Ecto neural progenitor cell (in vitro differentiated cells): ENCODE measurements at regions not wholly inside any gene's neighbourhood (a gene's known extent, or its start where the extent isn't known, plus 50 kb on each side); places are given as distances from the start of the nearest gene placed in this dataset.
"Not testable (repeated sequence)": the region's sequence is repeated elsewhere in the genome, so short reads cannot be mapped to it uniquely, and the experiment has no call there.

ENCODE experiments used
- DNase-seq: peaks from one replicate; pipeline ENCODE4 v3.0.0-alpha.2; 2018; ENCODE audit warnings: low spot score

DNA sequence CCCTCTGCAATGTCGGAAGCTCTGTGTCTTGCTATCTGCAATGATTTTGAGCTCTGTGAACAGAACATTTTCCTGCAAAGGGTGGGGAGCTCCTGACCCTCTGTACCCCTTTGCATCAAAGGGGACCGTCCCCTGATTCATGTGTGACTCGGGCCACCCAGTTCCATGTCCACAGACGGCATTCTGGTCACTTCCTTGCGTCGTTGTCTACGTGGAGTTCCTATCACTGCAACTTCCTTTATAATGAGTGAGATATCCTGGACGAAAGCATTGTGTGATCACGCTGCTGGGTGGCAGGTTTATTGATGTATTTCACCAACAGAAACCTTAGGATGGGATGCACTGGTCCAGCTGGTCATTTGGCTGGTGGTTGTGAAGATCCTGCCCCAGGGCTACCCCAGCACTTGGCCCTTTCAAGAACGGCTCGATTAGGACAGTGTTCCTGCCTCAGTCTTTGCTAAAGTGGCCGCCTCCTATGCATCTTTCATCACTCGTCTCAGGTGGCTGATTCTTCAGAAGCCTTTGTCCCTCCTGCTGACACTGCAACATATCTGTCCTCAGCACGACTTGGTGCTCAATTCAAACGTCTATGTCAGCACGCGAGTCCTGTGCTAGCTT lies 202.7 kb downstream of the ACKR3 start:
- no peak for DNase-seq

- no peak for DNase-seq
Observed at GRCh38 chr2:236773206-236773605, 203.6 kb downstream of the ACKR3 start.

DNA sequence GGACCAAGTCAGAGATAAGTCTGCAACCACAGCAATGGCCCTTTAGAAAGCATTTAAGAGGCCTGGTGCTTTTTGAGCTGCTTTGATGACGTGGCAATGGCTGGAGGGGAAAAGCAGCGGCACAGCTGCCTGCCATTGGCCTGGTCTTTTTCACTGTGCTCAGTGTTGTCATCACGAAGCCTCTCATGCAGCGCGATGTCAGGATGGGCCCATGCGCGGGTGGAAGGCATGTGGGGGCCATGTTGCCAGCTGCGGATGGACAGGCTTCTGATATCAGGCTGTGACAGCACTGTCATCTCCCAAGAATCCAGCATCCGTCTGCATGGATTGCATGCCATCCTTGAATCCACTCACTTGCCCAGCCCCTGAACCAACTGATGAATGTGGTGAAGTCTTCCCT lies 204.5 kb downstream of the ACKR3 start:
- DNase-seq: no peak

GRCh38 chr2:236775511-236775910 lies 205.9 kb downstream of the ACKR3 start:
- DNase-seq: no peak

- no peak for DNase-seq
Observed at GRCh38 chr2:236776206-236776605, 206.6 kb downstream of the ACKR3 start.

GRCh38 chr2:236776695-236777251 lies 207.1 kb downstream of the ACKR3 start:
- no peak for DNase-seq

DNA sequence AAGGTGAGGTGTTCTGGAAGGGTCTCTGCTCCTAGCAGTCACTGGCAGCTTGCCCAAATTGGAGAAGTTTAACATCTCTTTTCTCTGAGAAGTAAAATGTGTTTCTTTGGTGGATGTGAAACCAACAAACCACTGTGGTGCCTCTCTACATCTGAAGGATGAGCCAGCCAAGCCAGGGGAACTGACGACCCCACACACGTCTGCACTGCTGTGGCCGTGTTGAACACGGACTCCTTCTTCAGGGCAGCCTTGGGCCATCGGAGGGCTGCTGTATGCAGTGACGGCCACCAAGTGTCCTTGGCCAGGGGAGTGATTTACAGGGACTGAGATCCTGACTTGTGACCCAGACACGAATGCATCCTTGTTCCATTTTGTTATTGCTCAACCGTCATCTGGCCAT lies 207.8 kb downstream of the ACKR3 start:
- DNase-seq: no peak

DNA sequence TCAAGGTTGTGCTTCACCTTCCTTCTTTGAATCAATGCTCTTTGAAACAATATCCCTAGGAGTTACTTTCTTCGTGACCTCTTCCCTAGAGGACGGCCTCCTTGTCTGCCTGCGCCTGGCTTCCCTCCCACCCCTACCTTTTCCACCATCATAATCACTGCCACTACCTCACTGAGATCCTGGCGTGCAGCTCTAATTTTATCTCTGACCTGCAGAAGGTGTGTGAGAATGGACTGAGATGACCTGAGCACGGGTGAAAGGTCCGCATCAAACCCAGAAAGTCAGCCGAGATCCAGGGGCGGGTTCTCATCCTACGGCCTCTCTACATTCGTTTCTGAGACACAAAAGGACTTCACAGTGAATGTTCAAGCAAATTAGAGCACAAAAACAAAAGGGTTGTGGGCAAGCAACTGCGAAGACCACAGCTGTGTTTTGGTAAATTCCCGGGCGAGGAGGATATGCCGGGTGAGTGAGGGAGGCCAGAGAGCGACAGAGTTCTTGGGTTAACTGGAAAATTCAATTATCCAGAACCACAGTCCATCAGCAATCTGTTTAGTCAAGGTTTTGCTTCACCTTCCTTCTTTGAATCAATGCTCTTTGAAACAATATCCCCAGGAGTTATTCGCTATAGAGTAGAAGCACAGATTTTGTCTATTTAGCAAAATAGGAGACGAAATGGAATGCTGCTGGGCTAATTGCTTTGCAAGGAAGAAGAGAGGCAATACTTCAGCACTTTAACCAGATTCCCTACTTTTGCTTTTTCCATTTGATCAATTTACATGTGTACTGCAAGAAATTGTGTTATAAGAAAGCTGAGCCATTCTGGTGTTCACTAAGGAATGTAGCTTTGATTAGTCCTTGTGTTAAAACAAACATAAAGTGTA lies 212.6 kb downstream of the ACKR3 start:
- DNase-seq: no peak

- no peak for DNase-seq
Observed at GRCh38 chr2:236782938-236783337, 213.3 kb downstream of the ACKR3 start.

DNA sequence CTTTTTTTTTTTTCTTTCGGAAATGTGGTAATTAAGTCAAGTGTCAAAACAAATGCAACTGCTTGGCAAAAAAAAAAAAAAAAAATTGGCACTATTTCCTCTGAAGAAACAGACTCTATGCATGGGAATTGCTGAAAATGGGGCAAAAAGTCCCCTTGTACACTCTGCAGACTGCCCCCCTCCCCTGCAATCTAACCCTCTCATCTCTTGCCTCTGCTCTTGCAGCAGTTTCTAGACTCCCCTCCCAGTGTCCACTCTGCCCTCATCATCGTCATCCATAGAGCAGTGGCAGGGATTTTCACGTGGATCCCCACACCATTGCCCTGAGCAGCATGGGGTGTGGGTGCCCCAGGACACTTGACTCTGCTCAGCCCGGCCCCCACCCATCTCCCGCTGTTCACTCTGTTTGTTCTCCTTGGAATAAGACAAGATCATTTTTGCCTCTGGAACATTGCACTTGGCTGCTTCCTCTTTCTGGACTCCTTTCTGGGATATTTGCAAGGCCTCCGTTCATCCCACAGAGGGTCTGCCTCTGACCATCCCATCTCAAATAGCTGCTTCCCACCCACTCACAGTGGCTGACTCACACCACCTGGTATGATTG lies 213.9 kb downstream of the ACKR3 start:
- no peak for DNase-seq

DNA sequence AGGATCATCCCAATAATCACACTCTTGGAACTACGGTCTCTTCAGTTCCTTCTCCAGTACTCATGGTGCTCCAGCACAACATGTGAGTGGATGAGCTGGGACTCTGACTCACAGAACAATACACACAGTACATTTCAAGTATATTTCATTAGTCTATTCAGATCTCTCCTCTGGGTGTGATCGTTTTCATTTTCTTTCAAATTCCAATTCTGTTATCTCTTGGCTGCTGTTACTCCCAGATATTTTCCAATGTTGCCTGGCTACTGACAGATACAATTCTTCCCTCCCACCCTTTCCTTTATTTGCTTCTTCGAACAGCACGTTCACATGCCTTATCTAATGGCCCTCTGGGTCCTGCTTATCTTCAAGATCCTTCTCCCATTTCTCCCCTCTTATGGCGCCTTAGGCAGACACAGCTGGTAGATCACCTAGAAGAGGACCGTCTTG lies 216.0 kb downstream of the ACKR3 start:
- no peak for DNase-seq

GRCh38 chr2:236786751-236787150 lies 217.1 kb downstream of the ACKR3 start:
- DNase-seq: no peak

GRCh38 chr2:236787376-236787775 lies 217.8 kb downstream of the ACKR3 start:
- DNase-seq: not testable (repeated sequence)

DNA sequence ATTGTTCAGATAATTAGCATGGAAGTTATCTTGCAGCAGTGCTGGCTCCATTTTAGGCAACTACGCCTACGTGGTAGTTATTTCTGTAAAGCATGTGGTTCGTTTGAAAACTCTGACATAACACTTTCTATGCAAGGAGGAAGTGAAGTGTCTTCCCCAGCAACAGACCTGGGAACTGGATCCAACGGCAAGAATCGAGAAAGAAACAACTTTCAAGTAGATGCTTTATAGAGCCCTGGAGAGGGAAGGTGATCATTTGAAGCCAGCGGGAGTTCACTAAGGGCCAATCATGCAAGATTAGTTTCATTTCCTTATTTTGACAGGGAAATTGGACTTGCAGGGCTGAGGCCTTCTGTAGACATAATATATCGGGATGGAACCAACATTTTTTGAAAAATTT lies 218.3 kb downstream of the ACKR3 start:
- DNase-seq: no peak

- DNase-seq: no peak
Observed at GRCh38 chr2:236790963-236791362, 221.3 kb downstream of the ACKR3 start.

DNA sequence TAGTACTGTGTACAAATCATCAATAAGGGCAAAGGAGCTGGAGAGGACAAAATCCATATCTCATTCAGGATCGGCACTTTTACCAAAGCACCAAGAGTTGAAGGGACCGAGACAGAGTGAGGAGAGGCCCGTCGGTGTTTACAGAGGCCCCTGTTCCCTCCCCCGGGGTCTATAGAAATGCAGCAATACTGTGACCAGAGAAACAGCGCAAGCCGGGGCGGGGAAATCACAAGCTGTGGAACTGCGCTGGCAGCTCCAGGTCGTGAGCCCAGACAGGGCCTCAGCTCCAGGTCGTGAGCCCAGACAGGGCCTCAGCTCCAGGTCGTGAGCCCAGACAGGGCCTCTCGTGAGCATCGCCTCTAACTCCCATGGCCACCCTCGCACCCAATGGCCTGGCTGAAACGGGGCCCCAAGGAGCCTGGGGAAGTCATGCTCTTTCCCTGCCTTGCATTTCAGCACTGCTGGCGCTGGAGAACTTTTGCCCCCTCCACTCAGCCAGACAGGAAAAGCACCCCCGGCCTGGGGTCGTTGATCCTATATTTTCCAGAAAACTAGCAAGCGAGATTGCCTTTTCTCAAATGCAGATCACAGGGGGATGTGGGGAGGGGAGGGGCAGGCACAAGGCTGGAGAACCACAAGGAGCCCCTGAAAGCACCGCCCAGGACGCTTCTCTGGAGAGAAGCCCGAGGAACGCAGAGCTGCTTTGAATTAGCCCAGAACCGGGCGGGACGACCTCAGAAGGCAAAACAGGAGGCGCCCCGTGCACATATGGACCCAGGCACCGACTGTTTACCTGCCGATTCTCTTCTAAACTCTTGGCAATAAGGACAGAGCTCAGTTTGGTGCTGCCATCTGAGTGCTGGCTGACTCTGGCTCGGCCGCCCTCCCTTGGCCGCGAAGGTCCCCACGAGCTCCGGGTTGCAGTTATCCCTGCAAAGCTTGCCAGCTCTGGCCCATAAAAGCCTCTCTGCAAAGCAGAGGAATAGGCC lies 223.7 kb downstream of the ACKR3 start:
- no peak for DNase-seq

- DNase-seq: no peak
Observed at GRCh38 chr2:236794176-236794957, 224.7 kb downstream of the ACKR3 start.

- no peak for DNase-seq
Observed at GRCh38 chr2:236795169-236795860, 225.7 kb downstream of the ACKR3 start.

- no peak for DNase-seq
Observed at GRCh38 chr2:236795861-236796219, 226.2 kb downstream of the ACKR3 start.

DNA sequence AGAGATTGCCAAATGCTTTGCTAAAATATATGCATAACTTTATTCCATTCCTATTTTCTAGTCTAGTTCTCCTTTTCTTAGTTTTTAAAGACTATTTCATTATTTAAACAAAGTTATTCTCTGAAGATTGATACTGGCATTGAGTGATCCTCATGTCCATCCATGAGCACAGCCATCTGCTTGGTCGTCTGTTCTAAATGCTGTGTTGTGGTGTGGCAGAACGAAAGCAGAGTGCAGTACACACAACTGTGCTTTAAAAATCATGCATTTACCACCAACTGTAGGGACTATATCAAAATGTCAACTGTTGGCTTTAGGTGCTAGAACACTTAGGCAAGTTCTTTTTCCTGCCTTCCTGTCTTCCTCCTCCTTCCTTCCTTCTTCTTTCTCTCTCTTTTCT lies 226.6 kb downstream of the ACKR3 start:
- DNase-seq: no peak
